Adipocyte (in vitro differentiated cells): ENCODE measurements at regions not wholly inside any gene's neighbourhood (a gene's known extent, or its start where the extent isn't known, plus 50 kb on each side); places are given as distances from the start of the nearest gene placed in this dataset.
A peak's percentile ranks its signal among the peaks of the same experiment; 100 is the strongest.
"Not testable (repeated sequence)": the region's sequence is repeated elsewhere in the genome, so short reads cannot be mapped to it uniquely, and the experiment has no call there.

Experiments
- DNase-seq: peaks from one replicate; pipeline ENCODE4 v3.0.0-alpha.2; 2015; ENCODE audit warnings: low read depth
- H3K27me3 ChIP-seq: replicated peaks from 2 replicates; pipeline ENCODE4 v1.7.0; 2013; ENCODE audit warnings: mild to moderate bottlenecking, low read length, moderate library complexity; ENCODE audit not compliant: control insufficient read depth, insufficient read depth
- H3K36me3 ChIP-seq: 2 replicates; pipeline ENCODE4 v1.7.0; 2013; ENCODE audit warnings: low read length, mild to moderate bottlenecking, moderate library complexity; ENCODE audit not compliant: control insufficient read depth, insufficient read depth, severe bottlenecking
- H3K4me1 ChIP-seq: 2 replicates; pipeline ENCODE4 v1.7.0; 2013; ENCODE audit warnings: mild to moderate bottlenecking, low read length, moderate library complexity; ENCODE audit not compliant: control insufficient read depth, insufficient read depth
- H3K4me3 ChIP-seq: 2 replicates; pipeline ENCODE4 v1.7.0; 2013; ENCODE audit warnings: mild to moderate bottlenecking, low read length, moderate library complexity
- H3K9ac ChIP-seq: 2 replicates; pipeline ENCODE4 v1.7.0; 2013; ENCODE audit warnings: mild to moderate bottlenecking, low read length, moderate library complexity
- H3K9me3 ChIP-seq: 2 replicates; pipeline ENCODE4 v1.7.0; 2013; ENCODE audit warnings: mild to moderate bottlenecking, low read length, moderate library complexity; ENCODE audit not compliant: control insufficient read depth

GRCh38 chr10:4401080-4401479 lies 424.9 kb upstream of the AKR1E2 start:
- H3K27me3 ChIP-seq, H3K4me1 ChIP-seq, H3K9ac ChIP-seq, DNase-seq, H3K36me3 ChIP-seq, H3K9me3 ChIP-seq, H3K4me3 ChIP-seq: not testable (repeated sequence)

DNA sequence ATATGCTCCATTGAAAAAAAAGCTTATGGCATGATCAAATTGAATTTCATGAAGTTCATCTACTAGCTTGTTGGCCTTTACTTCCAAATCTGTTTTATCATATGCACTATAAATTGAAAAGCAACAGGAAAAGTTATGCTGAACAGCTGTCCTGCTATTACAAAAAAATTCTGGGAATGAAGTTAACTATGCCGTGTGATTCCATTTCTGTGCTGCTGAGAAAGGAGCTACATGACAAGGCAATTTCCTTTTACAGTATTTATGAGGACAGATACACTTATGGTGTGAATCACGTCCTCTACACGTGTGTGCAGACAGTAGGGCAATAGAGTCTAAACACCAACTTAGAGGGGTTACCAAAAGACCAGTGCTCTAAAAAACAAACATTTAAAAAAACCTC lies 426.5 kb upstream of the AKR1E2 start:
- Histone ChIP-seq H3K9me3 (no peaks in the 10 kb centered on the region), H3K9ac (no peak overlapping the region)

DNA sequence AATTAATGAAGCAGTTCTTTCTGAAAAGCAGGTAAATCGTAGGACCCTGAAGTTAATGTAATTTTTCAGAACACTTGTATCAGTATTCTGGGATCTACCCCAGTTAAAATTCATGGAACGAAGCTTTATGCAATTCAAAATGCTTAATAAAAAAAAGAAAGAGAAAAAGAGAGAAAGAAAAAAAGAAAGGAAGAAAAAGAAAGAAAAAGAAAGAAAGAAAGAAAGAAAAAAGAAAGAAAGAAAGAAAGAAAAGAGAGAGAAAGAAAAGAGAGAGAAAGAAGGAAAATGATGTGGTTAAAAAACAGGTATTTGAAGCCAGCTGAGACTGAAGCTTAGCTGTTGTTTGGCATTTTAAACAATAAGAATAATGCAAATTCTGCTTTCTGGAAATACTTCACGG lies 427.4 kb upstream of the AKR1E2 start:
- Histone ChIP-seq H3K27me3 (no peaks in the 10 kb centered on the region), H3K36me3 (no peaks in the 10 kb centered on the region), H3K9me3 (no peaks in the 10 kb centered on the region), H3K4me1 (no peaks in the 10 kb centered on the region), H3K9ac (no peak overlapping the region), H3K4me3 (no peak overlapping the region)
- no peak for DNase-seq

More for the DNA sequence above, 426.5 kb upstream of the AKR1E2 start:
- DNase-seq, result peak; percentile 47
- Histone ChIP-seq H3K4me3 (no peak overlapping the region), H3K27me3 (no peaks in the 10 kb centered on the region), H3K4me1 (no peaks in the 10 kb centered on the region), H3K36me3 (no peaks in the 10 kb centered on the region)

DNA sequence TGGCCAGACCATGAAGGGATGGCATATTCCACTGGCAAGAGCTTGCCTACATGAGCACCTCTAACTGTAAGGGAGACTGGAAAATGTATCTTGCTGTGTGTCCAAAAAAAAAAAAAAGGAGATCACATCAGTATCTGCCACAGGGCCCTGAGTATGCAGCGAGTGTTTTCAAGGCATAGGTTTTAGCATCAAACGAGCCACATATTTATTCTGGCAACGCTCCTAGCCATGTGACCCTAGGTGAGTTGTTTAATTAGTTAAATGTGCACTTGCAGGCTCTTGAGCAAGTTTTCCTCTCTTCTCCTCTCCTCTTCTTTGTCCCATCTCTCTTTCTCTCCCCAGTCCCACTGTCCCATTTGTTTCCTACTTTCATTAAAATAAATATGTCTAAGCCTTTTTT lies 428.7 kb upstream of the AKR1E2 start:
- no peak overlapping the region for H3K9ac ChIP-seq
- DNase-seq, result no peak
- H3K36me3 ChIP-seq, result no peaks in the 10 kb centered on the region
- H3K27me3 ChIP-seq, result no peaks in the 10 kb centered on the region
- H3K4me3 ChIP-seq, result no peak overlapping the region
- no peaks in the 10 kb centered on the region for H3K4me1 ChIP-seq
- H3K9me3 ChIP-seq, result no peaks in the 10 kb centered on the region

GRCh38 chr10:4396401-4397283 lies 429.4 kb upstream of the AKR1E2 start:
- DNase-seq, result no peak
- Histone ChIP-seq H3K4me1 (no peaks in the 10 kb centered on the region), H3K9me3 (no peaks in the 10 kb centered on the region), H3K4me3 (no peak overlapping the region), H3K36me3 (no peaks in the 10 kb centered on the region), H3K9ac (no peak overlapping the region), H3K27me3 (no peaks in the 10 kb centered on the region)

DNA sequence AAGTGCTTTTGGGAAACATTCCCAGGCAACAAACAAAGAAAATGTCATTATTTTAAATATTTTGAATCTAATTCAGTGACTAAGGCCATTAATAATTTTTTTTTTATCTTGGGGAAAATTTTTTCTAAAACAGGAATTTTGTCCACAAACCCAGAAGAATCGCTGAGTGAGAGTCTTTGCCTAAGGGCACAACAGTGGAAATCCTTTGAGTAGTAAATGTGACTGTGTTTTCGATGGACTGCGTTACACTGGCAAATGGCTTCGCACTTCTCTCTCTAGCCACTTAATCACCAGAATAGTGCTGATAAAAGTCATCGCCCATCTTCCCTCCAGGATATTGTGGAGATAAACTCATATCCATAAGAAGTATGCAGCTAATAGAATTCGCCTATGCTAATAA lies 430.3 kb upstream of the AKR1E2 start:
- Histone ChIP-seq H3K27me3 (no peaks in the 10 kb centered on the region), H3K4me3 (no peak overlapping the region), H3K9ac (no peak overlapping the region), H3K4me1 (no peaks in the 10 kb centered on the region), H3K36me3 (no peaks in the 10 kb centered on the region), H3K9me3 (no peaks in the 10 kb centered on the region)
- no peak for DNase-seq

GRCh38 chr10:4394455-4394854 lies 431.6 kb upstream of the AKR1E2 start:
- not testable (repeated sequence) for H3K27me3 ChIP-seq, H3K4me1 ChIP-seq, H3K36me3 ChIP-seq, H3K9ac ChIP-seq, DNase-seq, H3K9me3 ChIP-seq, H3K4me3 ChIP-seq

DNA sequence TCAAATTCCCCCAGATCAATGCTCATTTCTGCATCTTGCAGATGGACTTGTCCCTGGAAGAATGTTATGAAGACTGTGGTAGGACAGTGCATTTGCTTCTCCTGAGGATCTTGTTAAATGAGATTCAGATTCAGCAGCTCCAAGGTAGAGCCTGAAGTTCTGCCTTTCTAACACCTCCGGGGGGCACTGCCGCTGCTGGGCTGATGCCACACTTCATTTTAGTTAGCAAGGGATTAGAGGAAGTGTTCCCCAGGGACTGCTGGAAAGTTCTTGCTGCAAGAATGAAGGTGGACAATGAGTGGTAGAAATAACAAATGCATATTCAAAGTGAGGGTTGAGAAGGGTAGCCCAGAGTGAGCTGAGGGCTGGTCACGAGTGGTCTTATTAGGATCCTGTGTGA lies 434.3 kb upstream of the AKR1E2 start:
- no peak for DNase-seq
- Histone ChIP-seq H3K9ac (no peak overlapping the region), H3K36me3 (no peaks in the 10 kb centered on the region), H3K9me3 (no peaks in the 10 kb centered on the region), H3K4me3 (no peak overlapping the region), H3K4me1 (no peaks in the 10 kb centered on the region), H3K27me3 (no peaks in the 10 kb centered on the region)

DNA sequence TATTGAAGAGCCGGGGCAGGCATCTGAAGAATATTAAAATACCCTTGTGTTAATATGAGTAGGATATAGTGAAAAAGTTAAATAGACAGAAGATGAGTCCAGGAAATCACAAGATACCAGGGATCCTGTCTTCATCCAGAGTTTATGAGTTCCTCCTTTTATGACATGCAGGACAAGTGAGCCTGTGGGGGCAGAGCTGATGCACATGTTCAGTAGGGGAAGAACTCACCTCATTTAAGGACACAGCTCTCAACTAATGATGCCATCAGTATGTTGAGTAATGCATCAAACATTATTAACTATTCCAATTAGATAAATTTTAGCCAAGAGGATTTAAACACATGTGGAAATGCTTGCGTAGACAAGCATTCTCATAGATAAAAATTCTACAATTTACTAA lies 435.8 kb upstream of the AKR1E2 start:
- Histone ChIP-seq H3K36me3 (no peaks in the 10 kb centered on the region), H3K4me3 (no peak overlapping the region), H3K4me1 (no peaks in the 10 kb centered on the region), H3K9me3 (no peaks in the 10 kb centered on the region), H3K27me3 (no peaks in the 10 kb centered on the region), H3K9ac (no peak overlapping the region)
- DNase-seq, result no peak

GRCh38 chr10:4385231-4385870 lies 440.7 kb upstream of the AKR1E2 start:
- H3K4me1 ChIP-seq, result peaks cover 21% of the 10 kb centered on the region
- no peaks in the 10 kb centered on the region for H3K27me3 ChIP-seq
- no peak for DNase-seq
- no peaks in the 10 kb centered on the region for H3K9me3 ChIP-seq
- H3K4me3 ChIP-seq, result no peak overlapping the region
- no peak overlapping the region for H3K9ac ChIP-seq
- no peaks in the 10 kb centered on the region for H3K36me3 ChIP-seq

- Histone ChIP-seq H3K4me1 (peaks cover 21% of the 10 kb centered on the region), H3K27me3 (no peaks in the 10 kb centered on the region), H3K9me3 (no peaks in the 10 kb centered on the region), H3K9ac (peak overlapping the region; percentile 82), H3K36me3 (no peaks in the 10 kb centered on the region), H3K4me3 (peak overlapping the region; percentile 71)
- peak; percentile 70 for DNase-seq
These were observed 441.8 kb upstream of the AKR1E2 start for GRCh38 chr10:4384245-4384644.
